Astrocyte (in vitro differentiated cells and primary cell): ENCODE measurements at regions not wholly inside any gene's neighbourhood (a gene's known extent, or its start where the extent isn't known, plus 50 kb on each side); places are given as distances from the start of the nearest gene placed in this dataset.

Experiments
- EZH2 ChIP-seq: IDR thresholded peaks from 2 replicates; pipeline ENCODE4 v1.6.1; 2012; ENCODE audit warnings: mild to moderate bottlenecking, low read length, inconsistent platforms; ENCODE audit not compliant: insufficient read depth
- TF ChIP-seq, protein P1 (sequence below): IDR thresholded peaks from 2 replicates; pipeline ENCODE4 v1.5.1; 2011; ENCODE audit warnings: low read depth, mild to moderate bottlenecking, inconsistent platforms, low read length, moderate library complexity; ENCODE audit not compliant: insufficient read depth

DNA sequence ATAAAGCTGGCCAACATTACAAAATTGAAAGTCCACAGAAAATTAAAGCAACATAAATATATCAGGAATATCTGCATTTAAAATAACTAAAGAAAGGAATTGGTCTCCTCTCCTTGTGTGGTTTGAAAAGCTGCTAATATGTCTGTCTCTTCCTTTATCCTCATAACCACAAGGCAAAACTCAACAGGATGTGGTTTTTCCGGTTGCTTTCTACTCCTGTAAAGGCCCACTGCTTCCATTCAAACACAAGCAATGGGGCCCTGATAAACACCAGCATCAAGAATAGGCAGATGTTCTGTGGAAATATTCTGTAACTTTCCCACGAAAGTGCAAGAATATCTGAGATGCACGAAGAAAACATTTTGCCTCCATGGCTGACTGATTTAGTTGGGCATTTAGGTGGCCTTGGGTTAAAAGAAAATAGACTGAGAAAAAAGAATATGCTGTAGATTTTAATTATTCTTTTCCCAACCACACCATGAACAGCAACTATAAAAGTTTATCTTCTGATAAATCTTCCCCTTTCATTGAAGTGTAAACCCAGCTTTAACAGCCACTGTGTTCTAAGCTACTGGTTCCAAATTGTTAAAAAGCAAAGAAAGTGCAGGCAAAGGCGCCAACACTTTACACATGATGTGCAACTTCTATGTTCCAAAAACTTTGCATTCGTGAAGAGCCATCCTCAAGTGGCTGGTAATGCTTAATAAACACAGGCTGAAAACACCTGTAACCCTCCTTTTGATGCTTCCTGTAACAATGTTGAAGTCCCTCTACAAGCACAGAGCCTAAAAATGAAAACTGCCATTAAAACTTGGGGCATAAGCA is 50.5 kb upstream of the NDST3 start:
- TF ChIP-seq, protein P1, sequence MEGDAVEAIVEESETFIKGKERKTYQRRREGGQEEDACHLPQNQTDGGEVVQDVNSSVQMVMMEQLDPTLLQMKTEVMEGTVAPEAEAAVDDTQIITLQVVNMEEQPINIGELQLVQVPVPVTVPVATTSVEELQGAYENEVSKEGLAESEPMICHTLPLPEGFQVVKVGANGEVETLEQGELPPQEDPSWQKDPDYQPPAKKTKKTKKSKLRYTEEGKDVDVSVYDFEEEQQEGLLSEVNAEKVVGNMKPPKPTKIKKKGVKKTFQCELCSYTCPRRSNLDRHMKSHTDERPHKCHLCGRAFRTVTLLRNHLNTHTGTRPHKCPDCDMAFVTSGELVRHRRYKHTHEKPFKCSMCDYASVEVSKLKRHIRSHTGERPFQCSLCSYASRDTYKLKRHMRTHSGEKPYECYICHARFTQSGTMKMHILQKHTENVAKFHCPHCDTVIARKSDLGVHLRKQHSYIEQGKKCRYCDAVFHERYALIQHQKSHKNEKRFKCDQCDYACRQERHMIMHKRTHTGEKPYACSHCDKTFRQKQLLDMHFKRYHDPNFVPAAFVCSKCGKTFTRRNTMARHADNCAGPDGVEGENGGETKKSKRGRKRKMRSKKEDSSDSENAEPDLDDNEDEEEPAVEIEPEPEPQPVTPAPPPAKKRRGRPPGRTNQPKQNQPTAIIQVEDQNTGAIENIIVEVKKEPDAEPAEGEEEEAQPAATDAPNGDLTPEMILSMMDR = no peak
- TF ChIP-seq EZH2 = no peak
